HG02981 (cell line): ENCODE measurements at regions not wholly inside any gene's neighbourhood (a gene's known extent, or its start where the extent isn't known, plus 50 kb on each side); places are given as distances from the start of the nearest gene placed in this dataset.

Experiments
- ATAC-seq: cut with Tn5 transposase; IDR thresholded peaks from one replicate; pipeline ENCODE4 v1.9.1; 2021; ENCODE audit warnings: mild to moderate bottlenecking, moderate library complexity; ENCODE audit not compliant: unreplicated experiment

GRCh38 chr19:28521614-28522544 lies 691.1 kb downstream of the UQCRFS1 start:
- ATAC-seq = no peak

DNA sequence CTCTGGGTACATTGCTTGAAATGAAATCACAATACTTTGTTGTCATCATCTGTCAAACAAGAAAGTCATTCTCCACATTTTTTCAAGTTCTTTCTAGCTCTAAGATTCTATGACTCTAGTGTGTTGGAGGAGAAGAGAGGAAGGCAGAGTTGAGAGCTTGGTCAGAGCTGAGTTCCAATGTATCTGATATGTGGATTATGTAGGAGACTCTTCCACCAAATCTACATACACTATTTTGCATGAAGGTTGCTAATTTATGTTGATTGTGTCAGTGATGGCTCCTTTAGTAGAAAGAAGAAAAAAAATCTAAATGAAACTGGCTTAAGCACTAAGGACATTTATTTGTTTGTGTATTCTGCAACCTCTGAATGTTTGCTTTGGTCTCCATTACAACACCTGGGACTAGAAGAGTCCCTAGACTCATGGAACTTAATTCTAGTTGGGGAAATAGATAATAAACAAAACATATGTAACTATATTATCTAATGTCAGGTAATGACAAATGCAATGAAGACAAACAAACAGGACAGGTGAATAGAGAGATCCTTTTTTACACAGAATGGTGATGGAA lies 691.9 kb downstream of the UQCRFS1 start:
- no peak for ATAC-seq

DNA sequence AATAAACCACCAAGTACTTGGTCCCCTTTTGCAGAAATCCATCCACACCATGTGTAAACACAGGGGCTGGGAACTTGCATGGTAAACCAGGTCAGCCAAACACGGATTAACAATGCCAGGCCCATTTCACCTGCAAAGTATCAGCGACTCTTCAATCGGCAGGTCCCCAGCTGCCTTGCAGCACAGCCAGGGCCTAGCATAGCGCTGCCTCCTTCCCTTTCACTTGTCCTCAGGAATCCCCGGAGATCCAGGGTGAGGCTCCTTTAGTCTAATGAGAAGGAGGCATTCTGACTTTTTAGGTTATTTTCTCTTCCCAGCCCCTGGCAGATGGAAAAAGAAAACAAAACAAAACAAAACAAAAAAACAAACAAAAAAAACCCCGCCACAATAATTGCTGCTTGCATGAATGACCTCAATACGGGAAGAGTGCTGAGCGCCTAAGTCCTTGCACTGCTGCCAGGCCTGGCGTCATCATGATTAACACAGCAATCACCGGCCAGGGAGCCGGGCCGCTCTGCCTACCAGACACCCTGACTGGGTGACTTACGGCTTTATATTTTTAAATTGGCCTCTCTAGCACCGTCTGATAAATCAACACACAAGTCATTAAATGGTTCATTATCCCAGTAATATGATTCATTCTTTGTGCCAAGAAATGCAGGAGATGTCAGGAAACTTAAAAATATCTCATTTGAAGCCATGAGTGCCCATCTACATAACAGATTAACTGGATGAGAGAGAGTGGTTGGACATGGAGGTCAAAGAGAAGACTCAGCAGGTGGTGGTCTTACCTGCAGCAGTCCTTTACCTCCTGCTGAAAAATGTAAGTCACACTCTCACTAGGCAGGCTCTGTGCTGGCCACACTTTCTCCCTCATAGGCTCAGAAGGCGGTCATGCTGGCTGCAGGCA lies 692.7 kb downstream of the UQCRFS1 start:
- no peak for ATAC-seq

DNA sequence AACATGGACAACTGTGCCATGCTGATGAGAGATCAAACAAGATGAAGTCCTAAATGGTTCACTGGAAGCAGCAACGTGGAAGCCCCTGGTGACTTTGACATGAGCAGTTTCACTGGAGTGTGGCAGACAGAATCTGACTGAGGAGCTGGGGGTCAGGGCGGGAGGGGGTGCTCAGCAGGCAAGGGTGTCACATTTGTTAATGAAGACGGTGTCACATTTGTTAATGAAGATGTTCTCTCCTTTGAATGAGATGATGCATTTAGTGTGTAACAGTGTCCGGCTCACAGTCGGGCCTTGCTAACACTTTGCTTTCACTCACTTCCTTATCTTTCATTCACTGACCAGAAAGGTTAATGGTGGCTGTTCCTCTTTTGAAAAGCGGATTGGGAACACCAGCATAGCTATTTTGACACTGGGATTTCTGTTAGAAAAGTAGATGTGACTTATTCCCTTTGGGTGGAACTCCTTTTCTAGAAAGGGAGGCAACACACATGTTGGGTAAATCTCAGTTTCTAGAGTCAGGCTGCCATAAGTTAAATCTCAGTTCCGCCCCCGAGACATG lies 693.7 kb downstream of the UQCRFS1 start:
- ATAC-seq = no peak

DNA sequence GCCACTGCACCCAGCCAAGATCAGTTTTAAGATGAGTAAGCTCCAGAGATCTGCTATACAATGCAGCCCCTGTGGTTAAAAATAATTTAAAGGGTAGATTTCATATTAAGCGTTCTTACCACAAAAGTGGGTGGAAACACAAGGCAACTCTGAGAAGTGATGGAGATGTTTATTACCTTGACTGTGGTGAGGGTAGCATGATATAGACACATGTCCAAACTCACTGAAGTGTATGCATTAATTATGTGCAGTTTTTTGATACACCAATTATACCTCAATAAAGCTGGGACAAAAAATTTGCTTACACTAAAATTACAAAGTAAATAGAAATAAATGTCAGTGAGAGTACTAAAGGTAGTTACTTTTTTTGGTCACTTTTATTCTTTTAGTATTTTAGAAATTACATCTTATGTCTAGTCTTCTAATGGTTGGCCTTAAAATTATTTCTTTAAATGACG lies 696.5 kb downstream of the UQCRFS1 start:
- ATAC-seq = no peak

- no peak for ATAC-seq
These were observed 698.8 kb downstream of the UQCRFS1 start for GRCh38 chr19:28514166-28514565.

GRCh38 chr19:28511655-28512054 lies 701.3 kb downstream of the UQCRFS1 start:
- no peak for ATAC-seq

DNA sequence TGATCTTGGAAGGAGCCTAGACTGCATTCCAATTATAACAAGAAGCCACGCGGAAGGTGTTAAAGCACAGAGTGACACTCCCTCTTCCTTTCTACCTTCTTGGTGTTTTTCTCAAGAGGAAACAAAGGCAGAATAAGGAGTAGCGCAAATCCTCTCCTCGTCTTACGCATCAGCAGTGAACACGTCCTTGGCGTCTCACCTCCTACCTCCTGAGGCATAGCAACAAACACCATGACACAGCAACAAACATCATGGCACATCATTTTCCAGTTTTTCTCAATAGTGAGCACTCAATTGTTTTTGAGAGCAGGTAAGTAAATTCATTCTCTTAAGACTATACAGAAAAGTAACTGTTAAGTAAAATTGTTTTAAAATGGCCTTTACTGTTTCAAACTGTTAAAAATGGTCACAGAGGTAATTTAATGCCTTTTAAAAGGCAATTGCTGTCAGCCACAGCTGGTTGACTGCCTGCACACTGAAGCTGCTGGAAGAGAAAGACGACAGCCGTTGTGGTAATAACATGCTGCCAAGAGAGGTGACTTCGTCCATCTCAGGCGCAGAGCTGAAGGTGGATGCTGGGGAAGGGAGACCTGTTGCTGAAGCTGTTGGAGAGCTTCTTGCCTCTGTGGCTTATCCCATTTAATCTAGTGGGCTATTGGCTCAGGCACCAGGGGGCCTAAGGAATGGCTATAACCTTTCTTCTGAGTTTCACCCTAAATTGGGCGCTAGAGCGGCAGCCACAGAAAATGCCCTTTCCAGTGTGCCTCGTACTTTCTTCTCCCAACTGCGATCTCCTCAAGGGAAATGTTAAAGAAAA lies 703.7 kb downstream of the UQCRFS1 start:
- ATAC-seq = no peak

DNA sequence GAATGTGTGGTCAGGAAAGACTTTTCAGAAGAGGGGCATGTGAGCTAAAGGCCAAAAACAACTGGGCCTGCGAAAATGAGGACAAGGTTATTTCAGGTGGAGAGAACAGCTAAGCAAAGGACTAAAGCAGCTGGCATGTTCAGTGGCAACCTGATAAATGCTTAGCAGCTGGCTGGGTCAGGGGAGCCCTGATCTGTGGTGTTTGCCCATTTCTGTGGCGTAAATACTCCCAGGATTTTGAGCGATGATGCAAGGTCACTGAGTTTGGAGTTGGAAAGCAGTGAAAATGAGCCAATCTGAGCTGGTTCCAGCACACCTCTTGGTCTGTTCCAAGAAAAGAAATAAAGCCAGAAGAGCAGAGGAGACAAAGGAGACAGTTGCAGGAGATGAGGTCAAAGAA lies 704.3 kb downstream of the UQCRFS1 start:
- no peak for ATAC-seq

GRCh38 chr19:28505933-28506332 lies 707.0 kb downstream of the UQCRFS1 start:
- ATAC-seq = no peak

DNA sequence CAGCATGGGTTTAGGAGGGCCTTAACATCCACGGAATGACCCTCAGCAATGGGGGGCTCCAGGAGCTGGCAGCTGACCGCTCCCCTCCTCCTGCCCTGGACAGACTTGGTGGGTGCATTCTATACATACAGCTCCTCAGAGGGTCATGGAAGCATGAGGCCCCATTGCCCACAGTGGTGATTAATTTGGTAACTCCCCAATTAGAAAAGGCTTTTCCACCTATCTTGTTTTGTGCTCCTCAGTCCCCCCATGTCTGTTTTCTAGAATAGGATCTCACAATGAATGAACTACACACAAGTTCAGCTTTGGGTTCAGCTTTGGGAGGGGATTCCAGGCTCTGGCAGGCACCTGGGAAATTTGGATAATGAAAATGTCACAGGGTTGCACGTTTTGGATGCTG lies 707.8 kb downstream of the UQCRFS1 start:
- no peak for ATAC-seq

GRCh38 chr19:28504727-28505126 lies 708.2 kb downstream of the UQCRFS1 start:
- ATAC-seq = no peak

DNA sequence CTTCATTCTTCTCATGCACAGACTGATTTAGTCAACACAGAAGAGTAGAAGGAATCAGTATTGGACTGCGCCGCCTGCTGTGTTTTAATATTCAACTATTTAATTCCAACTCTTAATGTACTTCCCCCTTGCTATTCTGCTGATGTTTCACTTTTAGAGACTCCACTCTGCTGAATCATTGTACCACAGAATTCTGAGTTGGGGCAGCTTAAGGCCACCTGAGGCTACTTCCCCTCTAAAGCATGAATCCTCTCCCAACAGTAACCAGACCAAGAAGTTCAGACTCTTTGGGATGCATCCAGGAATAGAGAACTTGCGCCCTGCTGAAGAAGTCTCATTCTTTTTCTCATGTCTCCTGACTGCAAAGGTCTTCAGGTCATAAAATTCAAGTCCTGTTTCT lies 708.8 kb downstream of the UQCRFS1 start:
- no peak for ATAC-seq

- no peak for ATAC-seq
These were observed 709.8 kb downstream of the UQCRFS1 start for GRCh38 chr19:28502879-28503734.

DNA sequence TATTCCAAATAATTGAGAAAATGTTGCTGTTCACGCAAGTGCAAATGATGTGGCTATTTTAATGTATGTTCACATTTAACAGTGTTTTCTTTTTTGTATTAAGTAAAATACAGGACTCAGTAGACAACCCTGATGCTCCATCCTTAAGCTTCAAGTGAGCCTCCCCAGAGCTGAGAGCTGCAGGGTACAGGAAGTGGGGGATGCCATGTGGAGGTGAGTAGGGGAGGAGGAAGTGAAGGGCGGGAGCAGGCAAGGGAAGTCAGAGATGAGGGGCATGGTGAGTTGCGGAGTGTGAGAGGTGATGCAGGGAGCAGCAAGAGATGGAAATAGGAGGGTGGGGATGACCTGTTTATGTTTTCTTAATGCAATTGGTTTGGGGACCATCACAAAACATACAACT lies 711.0 kb downstream of the UQCRFS1 start:
- ATAC-seq = no peak

DNA sequence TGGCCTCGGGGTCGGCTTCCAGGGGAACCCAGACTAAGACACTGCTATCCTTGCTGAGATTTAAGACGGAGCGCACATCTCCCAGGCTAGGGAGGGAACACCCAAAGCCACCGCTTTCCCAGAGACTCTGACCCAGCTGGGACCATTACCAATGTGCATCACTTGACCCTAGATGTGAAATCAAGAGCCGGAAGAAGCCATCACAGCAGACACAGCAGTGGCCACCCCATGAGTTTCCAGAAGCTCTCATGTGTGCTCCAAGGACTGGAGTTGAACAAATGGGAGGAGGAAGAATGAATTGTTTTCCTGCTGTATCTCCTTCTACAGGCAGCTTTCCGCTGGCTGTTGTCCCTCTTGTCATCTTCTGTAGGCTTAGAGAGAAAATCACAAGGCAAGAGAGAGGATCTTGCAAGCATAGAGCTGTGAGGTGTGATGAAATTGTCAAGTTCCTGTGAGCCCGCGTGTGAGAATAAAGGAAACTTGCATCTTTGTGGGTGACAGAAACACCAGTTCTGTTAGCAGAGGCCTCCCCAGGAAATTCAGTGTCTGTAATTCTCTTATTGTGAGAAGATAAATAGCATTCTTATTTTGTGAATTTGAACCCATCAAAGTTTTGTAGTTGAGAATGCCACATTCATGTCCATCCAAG lies 711.8 kb downstream of the UQCRFS1 start:
- ATAC-seq = no peak

DNA sequence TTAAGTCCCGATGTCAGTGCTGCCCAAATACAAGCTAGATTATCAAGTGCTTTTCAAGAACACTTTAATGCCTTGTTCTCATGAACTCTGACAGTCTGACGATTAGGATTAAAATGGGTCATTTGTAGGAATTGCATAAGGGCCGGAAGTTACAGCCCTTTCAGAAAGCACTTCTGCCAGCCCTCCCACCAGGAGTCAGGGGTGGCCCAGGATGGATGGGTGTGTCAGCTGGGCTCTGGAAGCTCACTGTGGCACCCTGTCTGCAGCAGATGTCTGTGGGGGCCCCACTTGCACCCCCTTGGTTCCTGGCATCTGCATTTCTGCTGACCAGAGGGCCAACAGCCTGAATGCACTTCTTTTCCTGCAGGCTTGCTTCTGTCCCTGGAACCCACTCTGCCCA lies 712.7 kb downstream of the UQCRFS1 start:
- no peak for ATAC-seq

- no peak for ATAC-seq
These were observed 714.5 kb downstream of the UQCRFS1 start for GRCh38 chr19:28498404-28498976.
